ENCODE measurements at regions not wholly inside any gene's neighbourhood (a gene's known extent, or its start where the extent isn't known, plus 50 kb on each side); places are given as distances from the start of the nearest gene placed in this dataset.

DNA sequence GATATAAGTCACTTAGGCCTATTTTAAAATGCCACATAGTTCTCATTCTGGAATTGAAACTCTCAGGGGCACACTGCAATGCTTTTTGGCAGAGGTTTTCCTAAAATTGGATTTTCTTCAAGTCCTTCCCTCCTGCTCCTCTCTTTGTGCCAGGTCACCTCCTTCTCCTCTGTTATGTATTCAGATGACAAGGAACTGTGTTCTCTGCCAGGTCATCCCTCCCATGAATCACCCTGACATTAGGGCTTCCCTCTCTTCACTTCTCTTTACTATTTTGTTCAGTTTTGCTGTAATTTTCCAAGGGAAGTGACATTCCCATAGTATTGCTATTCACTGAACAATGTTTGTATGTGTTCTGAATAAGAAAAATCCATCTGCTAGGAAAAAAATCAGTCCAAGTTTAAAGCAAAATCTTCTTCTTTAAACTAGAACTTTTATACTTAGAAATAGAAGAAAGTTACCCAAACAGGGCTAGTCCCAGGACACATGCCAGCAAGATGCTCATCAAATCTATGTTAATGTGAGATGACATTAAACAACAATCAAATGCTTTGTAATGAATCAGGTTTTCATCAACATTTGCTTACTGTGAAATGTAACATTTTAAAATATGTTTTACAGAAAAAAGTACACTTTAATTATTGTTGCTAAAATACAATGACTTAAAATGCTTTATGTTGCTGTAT is 461.1 kb downstream of the MMUT start:
- Histone ChIP-seq H3K9me2 (ENCODE audit: insufficient read depth) (no peaks in the 10 kb centered on the region), H3K4me1 (ENCODE audit: control insufficient read depth in 1 of 2, insufficient read depth in 2 of 2, low read length in 2 of 2) (peaks cover 0 to 8% of the 10 kb centered on the region in 2 experiments; a peak in 1 of 4 replicates), H3K9me3 (ENCODE audit: control insufficient read depth in 1 of 2, insufficient read depth in 1 of 2, low read depth in 1 of 2, low read length in 2 of 2) (no peaks in the 10 kb centered on the region), H3K36me3 (ENCODE audit: control insufficient read depth in 1 of 2, insufficient read depth in 2 of 2, low read length in 2 of 2) (no peaks in the 10 kb centered on the region), H3K79me2 (ENCODE audit: insufficient read depth, low read length) (no peaks in the 10 kb centered on the region), H3K4me2 (ENCODE audit: low read length) (no peak overlapping the region), H3K27me3 (ENCODE audit: insufficient read depth, low read length) (no peaks in the 10 kb centered on the region), H3K4me3 (replicated peaks in 1 of 2; ENCODE audit: low read depth in 1 of 2, low read length in 2 of 2) (no peak overlapping the region), H3K27ac (ENCODE audit: low read depth, low read length) (no peak overlapping the region), H2AFZ (ENCODE audit: low read depth, low read length, poor library complexity, severe bottlenecking) (peak overlapping the region; percentile 62), H3K9ac (ENCODE audit: low read length) (no peak overlapping the region), H4K20me1 (ENCODE audit: insufficient read depth) (no peaks in the 10 kb centered on the region)
- no peak for ATAC-seq
- no peak for DNase-seq (ENCODE audit: low read depth, low spot score)
- ChIA-PET POLR2A (no interaction called here), CTCF (no interaction called here), RAD21 (ENCODE audit: low non-redundant PET in 1 of 2, low total read pairs in 2 of 2, uncharacterized antibody in 2 of 2, unreplicated experiment in 2 of 2) (no interaction called here)
- intact Hi-C loops (cut with micrococcal nuclease) = no loop called here
- TF ChIP-seq, protein P1, sequence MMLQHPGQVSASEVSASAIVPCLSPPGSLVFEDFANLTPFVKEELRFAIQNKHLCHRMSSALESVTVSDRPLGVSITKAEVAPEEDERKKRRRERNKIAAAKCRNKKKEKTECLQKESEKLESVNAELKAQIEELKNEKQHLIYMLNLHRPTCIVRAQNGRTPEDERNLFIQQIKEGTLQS (IDR thresholded peaks at IDR 0.05) = no peak
- TF ChIP-seq SIN3A (IDR thresholded peaks at IDR 0.05; ENCODE audit: low read depth) (no peak), FOSL1 (IDR thresholded peaks at IDR 0.05; ENCODE audit: low read depth) (peak; percentile 12; the same call in 1 of the 2 replicates), JUND (IDR thresholded peaks at IDR 0.05) (peak; percentile 26; the same call in 1 of the 2 replicates), SP1 (IDR thresholded peaks at IDR 0.05; ENCODE audit: low read depth) (peak; percentile 31; the same call in 1 of the 2 replicates)
- no TSS peak for BruUV-seq (replicated peaks)

DNA sequence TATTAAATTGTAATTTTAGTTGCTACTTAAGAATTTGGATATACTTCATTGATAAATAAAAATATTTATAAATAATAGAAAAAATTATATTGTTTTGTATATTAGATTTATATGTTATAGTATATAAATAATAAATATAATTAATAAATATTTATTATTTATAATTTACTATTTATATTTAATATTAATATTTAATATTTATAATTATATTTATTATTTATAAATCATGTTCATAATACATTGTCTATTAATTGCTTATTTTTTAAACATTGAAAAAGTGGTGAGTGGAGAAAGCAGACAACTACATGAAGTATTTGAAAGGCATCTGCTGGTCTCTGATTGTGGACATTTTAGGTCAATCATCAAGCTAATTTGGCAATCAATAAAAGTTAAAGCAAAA is 464.5 kb downstream of the MMUT start:
- CTCF ChIA-PET = no interaction called here
- H3K79me2 ChIP-seq (ENCODE audit: insufficient read depth, low read length) = no peaks in the 10 kb centered on the region
- no peaks in the 10 kb centered on the region for H3K36me3 ChIP-seq (ENCODE audit: control insufficient read depth in 1 of 2, insufficient read depth in 2 of 2, low read length in 2 of 2)
- RAD21 ChIA-PET (ENCODE audit: low non-redundant PET in 1 of 2, low total read pairs in 2 of 2, uncharacterized antibody in 2 of 2, unreplicated experiment in 2 of 2) = no interaction called here
- intact Hi-C loops (cut with micrococcal nuclease) = no loop called here
- POLR2A ChIA-PET = no interaction called here
- H3K9ac ChIP-seq (ENCODE audit: low read length) = no peak overlapping the region
- H3K27me3 ChIP-seq (ENCODE audit: insufficient read depth, low read length) = no peaks in the 10 kb centered on the region
- no peaks in the 10 kb centered on the region for H3K9me2 ChIP-seq (ENCODE audit: insufficient read depth)
- ATAC-seq (no peak), DNase-seq (ENCODE audit: low read depth, low spot score) (no peak)
- H3K4me2 ChIP-seq (ENCODE audit: low read length) = no peak overlapping the region
- TF ChIP-seq RAD21 (IDR thresholded peaks at IDR 0.05; ENCODE audit: low read depth) (no peak), SRF (IDR thresholded peaks at IDR 0.05; ENCODE audit: low read depth) (no peak), CBX3 (IDR thresholded peaks at IDR 0.05; ENCODE audit: low read depth) (no peak), POLR2AphosphoS5 (IDR thresholded peaks at IDR 0.05; ENCODE audit: low read depth, low read length) (no peak)
- TF ChIP-seq, protein P2, sequence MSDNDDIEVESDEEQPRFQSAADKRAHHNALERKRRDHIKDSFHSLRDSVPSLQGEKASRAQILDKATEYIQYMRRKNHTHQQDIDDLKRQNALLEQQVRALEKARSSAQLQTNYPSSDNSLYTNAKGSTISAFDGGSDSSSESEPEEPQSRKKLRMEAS (IDR thresholded peaks at IDR 0.05) = no peak
- TF ChIP-seq, protein P3, sequence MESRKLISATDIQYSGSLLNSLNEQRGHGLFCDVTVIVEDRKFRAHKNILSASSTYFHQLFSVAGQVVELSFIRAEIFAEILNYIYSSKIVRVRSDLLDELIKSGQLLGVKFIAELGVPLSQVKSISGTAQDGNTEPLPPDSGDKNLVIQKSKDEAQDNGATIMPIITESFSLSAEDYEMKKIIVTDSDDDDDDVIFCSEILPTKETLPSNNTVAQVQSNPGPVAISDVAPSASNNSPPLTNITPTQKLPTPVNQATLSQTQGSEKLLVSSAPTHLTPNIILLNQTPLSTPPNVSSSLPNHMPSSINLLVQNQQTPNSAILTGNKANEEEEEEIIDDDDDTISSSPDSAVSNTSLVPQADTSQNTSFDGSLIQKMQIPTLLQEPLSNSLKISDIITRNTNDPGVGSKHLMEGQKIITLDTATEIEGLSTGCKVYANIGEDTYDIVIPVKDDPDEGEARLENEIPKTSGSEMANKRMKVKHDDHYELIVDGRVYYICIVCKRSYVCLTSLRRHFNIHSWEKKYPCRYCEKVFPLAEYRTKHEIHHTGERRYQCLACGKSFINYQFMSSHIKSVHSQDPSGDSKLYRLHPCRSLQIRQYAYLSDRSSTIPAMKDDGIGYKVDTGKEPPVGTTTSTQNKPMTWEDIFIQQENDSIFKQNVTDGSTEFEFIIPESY (IDR thresholded peaks at IDR 0.05; ENCODE audit: extremely low read depth, insufficient replicate concordance, low read length) = no peak
- no peak overlapping the region for H3K27ac ChIP-seq (ENCODE audit: low read depth, low read length)
- no peak overlapping the region for H2AFZ ChIP-seq (ENCODE audit: low read depth, low read length, poor library complexity, severe bottlenecking)
- H3K4me1 ChIP-seq (ENCODE audit: control insufficient read depth in 1 of 2, insufficient read depth in 2 of 2, low read length in 2 of 2) = peaks cover 0 to 8% of the 10 kb centered on the region in 2 experiments; a peak in 1 of 4 replicates
- H3K9me3 ChIP-seq (ENCODE audit: control insufficient read depth in 1 of 2, insufficient read depth in 1 of 2, low read depth in 1 of 2, low read length in 2 of 2) = no peaks in the 10 kb centered on the region
- no peaks in the 10 kb centered on the region for H4K20me1 ChIP-seq (ENCODE audit: insufficient read depth)
- H3K4me3 ChIP-seq (replicated peaks in 1 of 2; ENCODE audit: low read depth in 1 of 2, low read length in 2 of 2) = no peak overlapping the region
- no TSS peak for BruUV-seq (replicated peaks)
